ENCODE measurements at regions not wholly inside any gene's neighbourhood (a gene's known extent, or its start where the extent isn't known, plus 50 kb on each side); places are given as distances from the start of the nearest gene placed in this dataset.

- DNase-seq (ENCODE audit: low read depth) = no peak
- TF ChIP-seq CTCF (IDR thresholded peaks at IDR 0.05; ENCODE audit: control insufficient read depth, extremely low read depth, insufficient read depth) = no peak
- H3K4me3 ChIP-seq (ENCODE audit: low read depth, low read length) = no peak overlapping the region
These were observed 120.8 kb downstream of the CEBPB start for GRCh38 chr20:50311308-50312001.

DNA sequence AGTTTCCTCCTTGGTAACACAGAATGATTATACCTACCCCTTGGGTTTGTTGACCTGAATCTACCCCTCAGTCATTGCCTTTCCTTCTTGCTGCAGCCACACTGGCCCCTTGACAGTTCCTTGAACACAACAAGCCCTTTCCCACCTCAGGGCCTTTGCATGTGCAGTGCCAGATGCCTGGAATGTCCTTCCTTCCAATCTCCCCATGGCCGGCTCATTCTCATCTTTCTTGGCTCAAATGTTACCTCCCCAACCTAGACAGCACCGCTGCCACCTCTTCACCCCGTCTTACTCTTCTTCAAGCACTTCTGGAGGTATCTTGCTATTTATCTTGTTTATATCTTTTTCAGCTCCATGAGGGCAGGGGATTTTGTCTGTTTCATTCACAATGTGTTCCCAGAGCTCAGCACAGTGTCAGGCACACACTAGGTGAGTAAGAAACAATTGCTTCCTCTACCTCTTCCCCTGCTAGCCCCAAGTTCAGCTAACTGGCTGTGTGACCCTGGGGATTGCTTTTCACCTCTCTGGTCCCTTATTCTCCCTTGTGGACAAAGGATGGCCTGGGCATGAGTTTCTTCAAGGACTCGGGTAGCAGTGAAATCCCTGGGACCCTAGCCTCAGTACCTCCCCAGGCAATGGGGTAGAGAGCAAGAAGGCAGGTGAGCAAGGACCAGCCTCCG is 121.5 kb downstream of the CEBPB start:
- no peak for TF ChIP-seq CTCF (IDR thresholded peaks at IDR 0.05; ENCODE audit: control insufficient read depth, extremely low read depth, insufficient read depth)
- DNase-seq (ENCODE audit: low read depth) = no peak
- H3K4me3 ChIP-seq (ENCODE audit: low read depth, low read length) = no peak overlapping the region

GRCh38 chr20:50312682-50313521 is 122.3 kb downstream of the CEBPB start:
- no peak for TF ChIP-seq CTCF (IDR thresholded peaks at IDR 0.05; ENCODE audit: control insufficient read depth, extremely low read depth, insufficient read depth)
- no peak overlapping the region for H3K4me3 ChIP-seq (ENCODE audit: low read depth, low read length)
- peak; percentile 30 for DNase-seq (ENCODE audit: low read depth)

DNA sequence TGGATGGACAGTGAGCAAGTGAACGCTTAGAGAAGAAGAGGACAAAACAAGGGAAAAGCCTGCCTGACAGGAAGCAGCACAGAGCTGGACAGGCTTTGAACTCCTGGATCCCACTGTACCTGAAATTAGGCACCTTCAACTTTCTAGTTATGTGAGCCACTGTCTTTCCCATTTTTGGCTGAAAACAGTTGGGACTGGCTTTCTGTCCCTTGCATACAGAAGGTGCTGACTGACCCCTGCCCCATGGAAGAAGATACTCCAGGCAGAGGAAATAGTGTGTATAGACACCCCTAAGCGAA is 122.8 kb downstream of the CEBPB start:
- H3K4me3 ChIP-seq (ENCODE audit: low read depth, low read length) = no peak overlapping the region
- DNase-seq (ENCODE audit: low read depth) = no peak
- no peak for TF ChIP-seq CTCF (IDR thresholded peaks at IDR 0.05; ENCODE audit: control insufficient read depth, extremely low read depth, insufficient read depth)

DNA sequence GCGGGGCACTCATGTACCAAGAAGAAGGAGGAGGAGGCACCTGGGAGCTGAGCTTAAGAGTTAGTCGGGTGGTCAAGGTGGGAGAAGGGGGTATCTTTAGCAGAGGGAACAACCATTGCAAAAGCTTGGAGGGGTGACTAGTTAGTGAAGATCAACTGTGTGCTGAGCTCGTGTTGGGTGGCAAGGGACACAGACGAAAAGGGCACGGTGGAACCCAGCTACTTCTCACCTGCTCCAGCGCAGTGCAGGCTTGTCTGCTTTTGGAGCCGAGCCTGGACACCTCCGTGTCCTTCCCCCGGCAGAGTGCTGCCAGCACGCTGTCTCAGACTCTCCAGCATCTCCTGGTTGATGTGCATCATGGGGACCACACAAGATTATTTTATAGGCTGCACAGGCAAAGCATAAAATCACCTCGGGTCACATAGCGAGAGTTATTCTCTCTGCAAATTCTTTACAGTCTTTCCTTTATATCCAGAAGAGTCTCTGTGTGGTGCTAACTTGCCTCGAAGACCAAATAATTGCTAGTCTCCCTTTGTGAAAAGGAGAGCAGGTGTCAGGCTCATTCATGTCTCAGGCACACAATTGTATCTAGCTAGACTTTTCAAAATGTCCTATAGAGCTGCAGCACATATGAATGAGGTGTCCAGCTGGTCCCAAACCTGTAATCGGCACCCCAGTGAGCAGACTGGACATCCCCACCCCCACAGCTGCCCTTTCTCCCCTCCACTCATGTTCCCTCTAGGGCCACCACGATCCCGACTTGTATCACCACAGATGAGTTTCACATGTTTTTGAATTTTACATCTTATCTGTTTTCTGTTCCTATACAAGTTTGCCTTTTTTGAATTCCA is 123.4 kb downstream of the CEBPB start:
- TF ChIP-seq CTCF (IDR thresholded peaks at IDR 0.05; ENCODE audit: control insufficient read depth, extremely low read depth, insufficient read depth) = no peak
- no peak for DNase-seq (ENCODE audit: low read depth)
- no peak overlapping the region for H3K4me3 ChIP-seq (ENCODE audit: low read depth, low read length)

- TF ChIP-seq CTCF (IDR thresholded peaks at IDR 0.05; ENCODE audit: control insufficient read depth, extremely low read depth, insufficient read depth) = no peak
- no peak for DNase-seq (ENCODE audit: low read depth)
- H3K4me3 ChIP-seq (ENCODE audit: low read depth, low read length) = no peak overlapping the region
These were observed 124.2 kb downstream of the CEBPB start for GRCh38 chr20:50314678-50315335.

Measured in LNCaP clone FGC (cell line).